ENCODE measurements at regions not wholly inside any gene's neighbourhood (a gene's known extent, or its start where the extent isn't known, plus 50 kb on each side); places are given as distances from the start of the nearest gene placed in this dataset.

- DNase-seq: no peak
- Histone ChIP-seq H3K27ac (no peak overlapping the region), H3K36me3 (no peaks in the 10 kb centered on the region), H3K4me1 (no peaks in the 10 kb centered on the region), H3K27me3 (no peaks in the 10 kb centered on the region), H3K9me3 (no peaks in the 10 kb centered on the region), H3K4me3 (no peak overlapping the region)
- no peak for TF ChIP-seq CTCF (IDR thresholded peaks at IDR 0.05)
- intact Hi-C loops (cut with DNase I; ENCODE audit: low total_unique reads): no loop called here
These were observed 325.9 kb upstream of the PODXL start for GRCh38 chr7:131882321-131882720.

DNA sequence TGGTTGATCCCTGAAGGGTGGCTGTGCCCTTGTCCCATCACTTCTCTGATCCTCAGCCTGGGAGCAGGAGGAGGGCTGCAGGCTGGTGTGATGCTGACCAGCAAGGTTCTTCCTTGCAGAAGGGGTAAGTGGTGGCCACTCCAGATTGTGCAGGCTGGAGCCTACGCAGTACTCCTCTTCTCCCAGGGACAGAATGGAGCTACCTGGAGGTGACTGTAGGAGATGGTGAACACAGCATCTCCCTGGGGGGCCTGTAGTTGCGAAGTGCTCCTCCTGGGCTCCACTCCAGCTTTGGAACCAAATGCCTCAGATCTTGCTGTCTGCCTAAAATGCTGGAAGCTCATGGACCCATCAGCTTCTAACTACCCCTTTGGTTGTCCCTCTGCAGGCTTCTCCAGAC is 323.6 kb upstream of the PODXL start:
- H3K4me1 ChIP-seq: no peaks in the 10 kb centered on the region
- DNase-seq: no peak
- TF ChIP-seq POLR2A (IDR thresholded peaks at IDR 0.05): no peak
- no peak for TF ChIP-seq CTCF (IDR thresholded peaks at IDR 0.05)
- H3K27ac ChIP-seq: no peak overlapping the region
- no peak overlapping the region for H3K4me3 ChIP-seq
- intact Hi-C loops (cut with DNase I; ENCODE audit: low total_unique reads): no loop called here
- no peaks in the 10 kb centered on the region for H3K36me3 ChIP-seq
- H3K9me3 ChIP-seq: no peaks in the 10 kb centered on the region
- H3K27me3 ChIP-seq: no peaks in the 10 kb centered on the region

DNA sequence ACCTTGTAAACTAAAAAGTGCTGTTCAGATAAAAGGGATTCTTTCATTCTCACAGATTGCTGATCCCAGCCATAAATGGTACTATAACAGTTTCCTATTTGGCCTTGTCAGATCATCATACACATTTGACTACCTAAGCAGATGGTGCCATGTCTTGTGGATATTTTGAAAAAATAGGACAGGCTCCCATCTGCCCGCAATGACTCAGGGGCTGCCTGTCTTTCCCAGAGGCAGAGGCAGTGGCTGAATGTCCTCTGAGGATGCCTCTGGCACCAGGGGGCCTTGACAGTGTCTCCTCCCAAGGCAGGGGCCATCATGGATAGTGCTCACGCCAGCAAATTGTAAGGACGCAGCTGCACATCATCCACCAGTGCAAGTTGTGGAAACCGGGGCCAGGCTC is 323.0 kb upstream of the PODXL start:
- H3K36me3 ChIP-seq: no peaks in the 10 kb centered on the region
- no peak for DNase-seq
- H3K27me3 ChIP-seq: no peaks in the 10 kb centered on the region
- H3K27ac ChIP-seq: no peak overlapping the region
- TF ChIP-seq POLR2A (IDR thresholded peaks at IDR 0.05) (no peak), CTCF (IDR thresholded peaks at IDR 0.05) (no peak)
- intact Hi-C loops (cut with DNase I; ENCODE audit: low total_unique reads): no loop called here
- H3K4me3 ChIP-seq: no peak overlapping the region
- no peaks in the 10 kb centered on the region for H3K4me1 ChIP-seq
- no peaks in the 10 kb centered on the region for H3K9me3 ChIP-seq

- H3K36me3 ChIP-seq: no peaks in the 10 kb centered on the region
- H3K4me1 ChIP-seq: no peaks in the 10 kb centered on the region
- H3K4me3 ChIP-seq: no peak overlapping the region
- no peak for DNase-seq
- TF ChIP-seq POLR2A (IDR thresholded peaks at IDR 0.05) (no peak), CTCF (IDR thresholded peaks at IDR 0.05) (no peak)
- H3K9me3 ChIP-seq: no peaks in the 10 kb centered on the region
- intact Hi-C loops (cut with DNase I; ENCODE audit: low total_unique reads): no loop called here
- H3K27me3 ChIP-seq: no peaks in the 10 kb centered on the region
- H3K27ac ChIP-seq: no peak overlapping the region
These were observed 322.3 kb upstream of the PODXL start for GRCh38 chr7:131878777-131879176.

DNA sequence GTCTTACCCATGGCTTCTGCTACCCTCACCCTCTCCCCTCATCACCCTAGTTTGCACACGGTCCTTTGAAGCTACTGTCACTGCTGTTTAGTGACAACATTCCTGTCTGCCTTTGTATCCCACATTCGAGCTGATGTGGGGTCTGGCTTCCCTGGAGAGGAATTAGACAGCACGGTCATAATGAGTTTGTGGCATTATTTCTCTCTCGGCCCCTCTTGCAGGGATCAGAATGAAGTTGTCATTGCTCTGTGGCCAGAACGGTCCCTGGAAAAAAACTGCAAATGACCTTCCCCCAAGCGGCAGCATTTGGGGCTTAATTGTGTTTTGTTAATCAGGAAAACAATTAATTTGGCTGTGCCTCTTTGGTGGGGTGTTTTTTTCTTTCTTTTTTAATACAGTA is 317.2 kb upstream of the PODXL start:
- no peaks in the 10 kb centered on the region for H3K9me3 ChIP-seq
- no peak overlapping the region for H3K4me3 ChIP-seq
- H3K27me3 ChIP-seq: no peaks in the 10 kb centered on the region
- H3K4me1 ChIP-seq: no peaks in the 10 kb centered on the region
- no peak for DNase-seq
- no peak overlapping the region for H3K27ac ChIP-seq
- TF ChIP-seq POLR2A (IDR thresholded peaks at IDR 0.05) (no peak), CTCF (IDR thresholded peaks at IDR 0.05) (no peak)
- intact Hi-C loops (cut with DNase I; ENCODE audit: low total_unique reads): no loop called here
- no peaks in the 10 kb centered on the region for H3K36me3 ChIP-seq
